HG03039 (cell line): ENCODE measurements at regions not wholly inside any gene's neighbourhood (a gene's known extent, or its start where the extent isn't known, plus 50 kb on each side); places are given as distances from the start of the nearest gene placed in this dataset.

Experiments used
- ATAC-seq: cut with Tn5 transposase; IDR thresholded peaks from one replicate; pipeline ENCODE4 v1.9.1; 2021; ENCODE audit warnings: mild to moderate bottlenecking, moderate library complexity; ENCODE audit not compliant: unreplicated experiment

DNA sequence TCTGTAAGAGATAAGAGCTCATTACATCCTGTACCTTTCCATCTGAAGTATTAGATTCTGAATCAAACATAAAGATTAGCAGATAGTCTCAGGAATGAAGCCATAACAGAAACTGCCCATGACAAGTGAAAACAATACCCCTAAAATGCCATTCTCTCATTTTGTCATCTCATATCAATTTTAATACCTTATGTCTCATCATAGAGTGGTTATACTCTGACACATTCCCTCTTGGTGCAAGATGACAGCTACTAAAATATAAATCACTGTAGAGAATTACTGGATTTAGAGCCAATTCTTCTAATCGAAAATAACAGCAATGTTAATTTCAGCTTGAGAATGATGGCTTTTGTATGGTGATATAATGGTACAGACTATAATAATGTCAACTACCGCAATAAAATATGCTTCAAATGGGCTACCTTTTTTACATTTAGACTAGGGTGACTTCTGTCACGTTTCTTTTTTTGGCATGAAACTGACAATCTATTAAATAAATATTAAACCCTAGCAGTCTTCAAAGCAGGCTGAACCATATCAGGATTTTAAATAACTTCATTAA is 125.1 kb upstream of the ITGA4 start:
- ATAC-seq: no peak

DNA sequence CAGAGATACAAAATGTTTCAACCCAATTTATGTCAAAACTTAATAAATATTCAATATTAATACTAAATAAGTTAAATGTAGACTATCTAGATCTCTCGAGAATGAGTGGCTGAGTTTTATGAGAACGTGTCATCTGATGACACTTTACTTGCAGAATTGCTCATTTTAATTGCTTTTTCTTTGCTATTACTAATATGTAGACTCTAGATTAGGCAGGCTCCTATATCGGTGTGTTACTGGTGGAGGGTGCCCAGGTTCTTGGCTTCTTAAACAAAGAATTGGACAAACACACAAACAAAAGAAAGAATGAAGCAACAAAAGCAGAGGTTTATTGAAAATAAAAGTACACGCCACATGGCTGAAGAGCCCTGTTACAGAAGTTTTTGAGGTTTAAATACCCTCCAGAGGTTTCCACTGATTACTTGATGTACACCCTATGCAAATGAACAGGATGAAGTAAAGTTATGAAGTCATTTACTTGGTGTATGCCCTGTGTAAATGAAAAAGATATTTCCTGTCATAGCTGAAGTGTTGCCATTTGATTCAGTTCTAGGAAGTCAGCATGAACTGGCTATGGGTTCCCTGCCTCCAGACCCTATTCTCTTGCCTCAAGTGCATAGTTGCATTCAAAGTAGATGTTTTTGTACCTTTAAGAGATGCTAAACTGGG is 122.9 kb upstream of the ITGA4 start:
- ATAC-seq: no peak

DNA sequence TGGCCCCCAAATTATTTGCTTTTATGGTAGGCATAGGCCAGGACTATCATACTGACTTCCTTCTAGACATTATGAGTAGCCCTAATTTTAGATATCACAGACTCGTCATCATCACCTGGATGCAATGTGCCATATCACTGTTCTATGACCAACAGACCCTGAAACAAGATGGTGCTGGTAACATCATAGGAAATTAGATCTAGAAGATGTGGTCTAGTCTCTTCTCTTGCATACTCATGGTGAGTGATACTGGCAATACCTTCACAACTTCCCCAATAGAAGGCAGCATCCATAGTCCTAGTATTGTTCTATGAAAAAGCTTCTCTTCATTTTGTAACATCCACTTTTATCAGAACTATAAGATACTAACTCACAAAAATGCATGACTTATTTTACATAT is 116.3 kb upstream of the ITGA4 start:
- no peak for ATAC-seq

DNA sequence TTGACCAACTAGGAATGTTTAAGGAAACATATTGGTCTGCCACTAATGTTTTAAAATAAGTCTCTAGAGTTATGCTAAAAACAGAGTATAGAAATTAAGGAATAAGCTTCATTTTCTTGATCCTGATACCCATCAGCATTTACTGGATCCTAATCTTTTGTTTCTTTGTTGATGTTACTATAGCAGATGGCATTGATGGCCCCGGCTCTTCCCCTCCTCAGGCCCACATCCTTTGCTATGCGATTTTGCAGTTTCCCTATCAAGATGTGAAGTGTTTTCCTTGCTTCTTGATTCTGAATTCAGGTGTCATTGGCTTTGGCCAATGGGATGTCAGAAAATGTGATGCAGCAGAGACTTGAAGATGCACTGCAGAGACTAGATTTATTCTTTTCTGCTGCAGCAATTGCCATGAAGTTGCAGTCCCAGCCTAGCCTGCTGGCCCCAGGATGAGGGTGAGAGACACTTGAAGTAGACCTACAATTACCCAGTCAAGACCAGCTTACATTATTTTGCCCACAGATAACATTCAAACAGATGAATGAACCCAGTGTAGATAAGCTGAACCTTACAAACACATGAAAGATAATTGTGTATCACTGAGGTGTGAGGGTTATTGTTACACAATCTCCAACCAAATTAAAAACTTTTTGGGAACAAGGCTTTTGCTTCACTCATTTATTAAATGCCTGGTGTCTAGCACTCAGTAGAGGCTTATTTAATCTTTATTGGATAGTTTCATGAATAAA is 115.2 kb upstream of the ITGA4 start:
- no peak for ATAC-seq

- ATAC-seq: peak; percentile 82
These were observed 108.9 kb upstream of the ITGA4 start for GRCh38 chr2:181348107-181348837.

- ATAC-seq: no peak
These were observed 105.0 kb upstream of the ITGA4 start for GRCh38 chr2:181352158-181352557.

DNA sequence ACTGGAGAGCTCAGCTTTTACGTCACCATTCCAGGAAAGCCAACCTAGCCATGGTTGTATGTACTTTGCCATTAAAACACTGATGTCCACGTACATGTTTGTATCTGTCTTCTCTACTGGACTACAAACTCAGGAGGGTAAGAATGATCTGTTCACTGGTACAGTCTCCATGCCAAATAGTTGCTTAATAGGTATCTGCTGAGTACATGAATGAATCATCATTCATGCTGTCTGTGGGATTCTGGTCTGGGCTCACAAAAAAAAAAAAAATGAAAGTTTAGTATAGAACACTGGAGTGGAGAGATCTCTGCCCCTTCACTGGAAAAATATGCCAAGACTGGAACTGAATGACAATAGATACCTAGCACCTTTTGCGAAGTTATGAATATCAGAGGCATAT is 102.6 kb upstream of the ITGA4 start:
- ATAC-seq: no peak

- no peak for ATAC-seq
These were observed 100.6 kb upstream of the ITGA4 start for GRCh38 chr2:181356526-181357130.

DNA sequence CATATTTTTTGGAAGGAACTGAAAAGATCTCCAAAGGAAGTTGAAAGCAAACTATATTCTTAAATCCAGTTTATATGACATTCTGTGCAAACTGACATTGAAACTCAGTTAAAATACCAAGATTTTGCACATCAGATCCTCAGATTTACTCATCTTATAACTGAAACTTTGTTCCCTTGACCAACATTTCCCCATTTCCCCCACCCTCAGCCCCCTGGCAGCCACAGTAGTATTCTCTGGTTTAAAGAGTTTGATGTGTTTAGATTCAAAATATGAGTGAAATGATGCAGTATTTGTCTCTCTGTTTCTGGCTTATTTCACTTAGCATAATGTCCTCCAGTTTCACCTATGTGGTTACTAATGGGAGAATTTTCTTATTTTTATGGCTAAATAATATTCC is 99.2 kb upstream of the ITGA4 start:
- ATAC-seq: no peak

DNA sequence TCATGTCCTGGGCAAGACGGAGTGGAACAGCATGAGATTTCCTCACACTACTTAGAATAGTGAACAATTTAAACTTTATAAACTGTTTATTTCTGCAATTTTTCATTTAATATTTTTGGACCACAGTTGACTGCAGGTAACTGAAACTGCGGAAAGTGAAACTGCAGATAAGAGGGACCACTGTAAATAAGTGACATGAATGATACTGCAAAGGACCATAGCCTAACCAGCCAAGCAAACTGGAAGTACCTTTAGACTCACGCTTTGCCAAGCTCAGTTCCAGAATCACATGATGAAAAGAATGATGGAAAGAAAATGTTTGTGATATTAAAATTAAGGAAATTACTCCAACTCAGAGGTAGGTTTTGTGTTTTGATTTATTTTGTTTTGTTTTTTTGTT is 94.6 kb upstream of the ITGA4 start:
- ATAC-seq: no peak

- ATAC-seq: no peak
These were observed 94.0 kb upstream of the ITGA4 start for GRCh38 chr2:181363164-181363563.

- no peak for ATAC-seq
These were observed 92.6 kb upstream of the ITGA4 start for GRCh38 chr2:181364492-181365170.

GRCh38 chr2:181366675-181367175 is 90.5 kb upstream of the ITGA4 start:
- no peak for ATAC-seq

GRCh38 chr2:181367411-181367810 is 89.8 kb upstream of the ITGA4 start:
- no peak for ATAC-seq

GRCh38 chr2:181367906-181368435 is 89.2 kb upstream of the ITGA4 start:
- no peak for ATAC-seq

DNA sequence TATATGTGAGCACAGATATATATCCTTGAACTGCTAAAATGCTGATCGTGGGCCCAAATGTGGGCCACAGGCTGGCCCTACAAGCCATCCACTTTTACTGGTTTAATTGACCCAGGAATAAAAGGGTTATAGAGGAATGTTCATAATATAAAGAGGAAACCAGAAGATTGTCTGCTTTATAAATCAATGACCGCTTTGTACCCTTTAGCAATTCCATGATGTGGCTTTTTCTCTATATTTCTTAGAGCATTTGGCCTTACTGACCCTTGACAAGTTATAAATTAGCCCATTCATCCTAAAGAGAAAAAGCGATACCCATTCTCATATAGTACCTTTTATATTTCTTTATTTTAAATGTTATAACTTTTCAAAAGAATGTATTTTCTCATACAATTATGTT is 87.1 kb upstream of the ITGA4 start:
- ATAC-seq: no peak

- ATAC-seq: no peak
These were observed 86.0 kb upstream of the ITGA4 start for GRCh38 chr2:181371195-181371594.

DNA sequence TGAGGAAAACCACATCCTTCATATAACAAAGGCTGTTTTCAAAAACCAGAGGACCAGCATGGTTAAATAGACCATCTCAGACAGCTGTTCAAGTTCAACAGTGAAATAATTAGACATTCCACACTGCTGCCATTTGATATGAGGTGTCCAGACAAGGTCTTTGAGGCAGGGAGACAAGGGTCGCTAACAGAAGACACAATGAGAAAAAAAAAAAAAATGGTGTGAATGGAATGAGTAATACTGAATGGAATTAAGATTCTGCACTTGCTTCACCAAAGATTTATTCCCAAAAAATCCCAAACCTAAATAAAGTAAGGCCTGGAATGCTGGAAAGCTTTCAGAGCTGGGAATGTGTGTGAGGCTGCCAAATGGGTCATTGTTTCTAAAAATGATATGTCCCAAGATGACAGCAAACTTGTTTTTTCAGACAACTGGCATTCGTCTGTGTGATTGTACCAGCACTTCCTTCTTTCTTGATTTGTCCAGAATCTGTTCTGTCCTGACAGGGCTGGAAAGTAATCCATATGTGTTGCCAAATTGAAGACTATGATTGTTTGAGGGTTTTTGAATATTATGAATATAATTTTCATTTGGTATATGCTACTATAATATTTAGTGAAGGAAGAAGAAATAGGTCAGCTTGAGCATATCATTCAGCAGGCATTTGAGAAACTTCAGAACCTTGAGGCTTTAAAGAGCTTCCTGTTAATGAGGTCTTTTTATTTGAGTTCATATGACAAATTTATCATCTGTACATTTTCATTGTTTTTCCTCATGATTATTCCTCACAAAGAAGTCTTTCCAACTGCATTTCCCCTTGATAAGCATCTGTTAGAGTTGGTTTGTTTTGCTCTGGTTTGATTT is 85.2 kb upstream of the ITGA4 start:
- no peak for ATAC-seq

DNA sequence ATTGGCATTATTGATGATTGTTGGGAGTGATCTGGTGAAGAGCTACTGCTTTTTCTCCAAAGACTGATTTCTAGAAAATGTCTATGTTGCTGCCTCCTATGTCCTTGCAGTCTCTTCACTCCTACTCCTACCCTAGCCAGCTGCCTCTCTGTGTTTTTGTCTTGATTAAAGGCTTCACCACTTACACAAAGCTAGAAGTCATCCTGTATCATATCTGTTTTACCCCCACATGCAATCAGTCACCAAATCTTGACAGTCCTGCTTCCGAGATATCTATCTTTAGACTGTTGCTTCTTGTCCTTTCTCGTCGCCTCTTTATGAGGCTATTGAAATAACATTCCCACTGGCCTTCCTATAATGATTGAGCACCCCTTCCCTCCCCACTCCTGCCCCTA is 84.5 kb upstream of the ITGA4 start:
- ATAC-seq: no peak
